Mononuclear cell (primary cell): ENCODE measurements at regions not wholly inside any gene's neighbourhood (a gene's known extent, or its start where the extent isn't known, plus 50 kb on each side); places are given as distances from the start of the nearest gene placed in this dataset.

Experiments
- H3K27me3 ChIP-seq: 2 replicates; pipeline ENCODE4 v1.6.0; 2011; ENCODE audit warnings: low read length, control low read depth; ENCODE audit not compliant: insufficient read depth
- H3K4me1 ChIP-seq: 2 replicates; pipeline ENCODE4 v1.5.1; 2011; ENCODE audit warnings: mild to moderate bottlenecking, low read length, control low read depth; ENCODE audit not compliant: insufficient read depth
- H3K4me3 ChIP-seq: 2 replicates; pipeline ENCODE4 v1.5.1; 2011; ENCODE audit warnings: mild to moderate bottlenecking, low read length, moderate library complexity
- H3K9me3 ChIP-seq: 2 replicates; pipeline ENCODE4 v1.5.1; 2011; ENCODE audit warnings: low read depth, mild to moderate bottlenecking, control low read depth, low read length

DNA sequence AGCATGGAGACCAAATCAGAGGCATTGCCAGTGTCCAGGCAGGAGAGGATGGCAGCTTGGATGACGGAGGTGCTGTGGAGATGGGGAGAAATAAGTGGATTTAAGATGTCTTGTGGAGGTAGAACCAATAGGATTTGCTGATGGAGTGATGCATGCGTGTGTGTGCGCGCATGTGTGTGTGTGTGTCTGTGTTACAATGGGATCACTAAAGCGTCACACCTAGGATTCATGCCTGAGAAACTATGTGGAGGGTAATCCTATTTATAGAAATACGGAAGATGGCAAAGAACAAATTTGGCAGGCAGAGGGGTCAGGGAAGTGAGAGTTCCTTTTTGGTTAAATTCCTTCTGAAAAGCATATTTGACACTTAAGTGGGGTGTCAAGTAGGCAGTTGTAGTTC is 64.8 kb upstream of the ARL8B start:
- Histone ChIP-seq H3K27me3 (no peaks in the 10 kb centered on the region), H3K9me3 (no peaks in the 10 kb centered on the region), H3K4me3 (no peak overlapping the region), H3K4me1 (peaks cover 47% of the 10 kb centered on the region)

DNA sequence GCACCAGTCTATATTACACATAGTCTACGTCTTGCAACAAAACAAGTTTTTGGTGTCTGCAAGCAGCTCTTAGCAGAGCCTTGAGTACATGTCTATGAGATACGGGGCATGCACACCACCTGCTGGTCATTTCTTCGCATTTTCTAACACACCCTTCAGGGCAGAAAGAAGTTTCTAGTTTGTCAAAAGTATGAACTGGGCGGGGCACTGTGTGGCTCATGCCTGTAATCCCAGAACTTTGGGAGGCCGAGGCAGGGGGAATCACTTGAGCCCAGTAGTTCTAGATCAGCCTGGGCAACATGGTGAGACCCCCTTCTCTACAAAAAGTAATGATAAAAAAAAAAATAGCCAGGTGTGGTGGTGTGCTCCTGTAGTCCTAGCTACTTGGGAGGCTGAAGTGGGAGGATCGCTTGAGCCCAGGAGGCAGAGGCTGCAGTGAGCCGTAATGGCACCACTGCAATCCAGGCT is 64.2 kb upstream of the ARL8B start:
- no peaks in the 10 kb centered on the region for H3K9me3 ChIP-seq
- H3K27me3 ChIP-seq = no peaks in the 10 kb centered on the region
- H3K4me1 ChIP-seq = peaks cover 47% of the 10 kb centered on the region
- no peak overlapping the region for H3K4me3 ChIP-seq

DNA sequence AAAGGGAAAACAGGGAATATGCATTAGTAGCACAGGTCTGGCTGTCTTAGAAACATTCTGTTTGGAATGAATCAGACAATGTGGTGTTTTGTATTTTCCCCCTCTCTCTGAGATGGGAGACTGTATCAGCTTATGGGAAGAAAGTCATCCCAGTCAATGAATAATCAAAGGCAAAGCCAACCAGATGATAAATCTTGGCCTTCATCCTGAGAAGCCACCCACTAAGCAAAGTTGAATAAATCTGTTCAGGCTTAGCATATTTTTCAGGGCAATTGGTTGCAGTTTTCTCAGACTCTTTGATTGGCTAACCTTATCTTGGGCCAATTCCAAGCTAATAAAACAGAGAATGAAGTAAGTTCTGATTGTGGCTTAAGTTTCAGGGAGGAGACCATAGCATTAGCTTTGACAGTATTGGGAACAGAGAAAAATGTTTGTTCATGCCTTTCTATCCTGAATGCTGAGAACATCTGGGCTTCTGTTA is 63.6 kb upstream of the ARL8B start:
- H3K9me3 ChIP-seq = no peaks in the 10 kb centered on the region
- no peak overlapping the region for H3K4me3 ChIP-seq

DNA sequence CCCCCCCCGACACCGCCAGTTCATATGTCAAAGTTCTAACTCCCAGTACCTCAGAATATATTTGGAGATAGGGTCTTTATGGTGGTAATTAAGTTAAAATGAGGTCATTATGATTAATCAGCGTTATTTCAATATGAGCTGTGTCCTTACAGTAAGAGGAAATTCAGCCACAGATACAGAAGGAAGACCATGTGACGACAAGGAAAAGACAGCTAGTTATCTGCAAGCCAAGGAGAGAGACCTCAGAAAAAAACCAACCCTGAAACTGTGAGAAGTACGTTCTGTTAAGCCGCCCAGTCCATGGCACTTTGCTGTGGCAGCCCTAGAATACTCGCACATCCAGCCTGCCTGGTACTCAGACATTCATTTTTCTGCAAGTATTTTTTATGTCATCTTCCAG is 62.3 kb upstream of the ARL8B start:
- Histone ChIP-seq H3K9me3 (no peaks in the 10 kb centered on the region), H3K27me3 (no peaks in the 10 kb centered on the region), H3K4me3 (no peak overlapping the region), H3K4me1 (peaks cover 33% of the 10 kb centered on the region)

More for the DNA sequence above, 63.6 kb upstream of the ARL8B start:
- peaks cover 45% of the 10 kb centered on the region for H3K4me1 ChIP-seq
- no peaks in the 10 kb centered on the region for H3K27me3 ChIP-seq

DNA sequence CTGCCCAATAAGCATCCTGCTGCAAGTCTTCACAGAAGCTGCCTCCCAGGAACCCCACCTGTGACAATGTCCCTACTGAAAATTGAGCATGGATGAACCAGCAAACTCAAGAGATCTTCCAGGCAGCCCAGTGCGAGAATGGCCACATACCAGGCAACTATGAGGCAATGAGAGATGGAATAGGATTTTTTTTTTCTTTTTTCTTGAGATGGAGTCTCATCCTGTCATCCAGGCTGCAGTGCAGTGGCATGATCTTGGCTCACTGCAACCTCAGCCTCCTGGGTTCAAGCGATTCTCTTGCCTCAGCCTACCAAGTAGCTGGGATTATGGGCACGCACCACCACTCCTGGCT is 60.9 kb upstream of the ARL8B start:
- H3K4me3 ChIP-seq = no peak overlapping the region
- H3K27me3 ChIP-seq = no peaks in the 10 kb centered on the region
- H3K4me1 ChIP-seq = peaks cover 19% of the 10 kb centered on the region
- no peaks in the 10 kb centered on the region for H3K9me3 ChIP-seq

DNA sequence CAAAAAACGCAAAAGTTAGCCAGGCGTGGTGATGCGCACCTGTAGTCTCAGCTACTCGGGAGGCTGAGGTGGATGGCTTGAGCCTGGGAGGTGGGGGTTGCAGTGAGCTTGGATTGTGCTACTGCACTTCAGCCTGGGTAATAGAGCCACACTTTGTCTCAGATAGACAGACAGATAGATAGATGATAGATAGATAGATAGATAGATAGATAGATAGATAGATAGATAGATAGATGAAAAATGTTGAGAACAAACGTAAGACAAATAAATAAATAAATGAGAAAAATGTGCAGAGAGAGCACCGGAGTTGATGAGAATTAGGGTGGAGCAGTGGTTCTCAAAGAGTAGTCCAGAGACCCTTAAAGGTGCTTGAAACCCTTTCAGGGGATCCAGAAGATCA is 58.4 kb upstream of the ARL8B start:
- Histone ChIP-seq H3K9me3 (no peaks in the 10 kb centered on the region), H3K4me3 (no peak overlapping the region), H3K4me1 (no peaks in the 10 kb centered on the region), H3K27me3 (no peaks in the 10 kb centered on the region)

DNA sequence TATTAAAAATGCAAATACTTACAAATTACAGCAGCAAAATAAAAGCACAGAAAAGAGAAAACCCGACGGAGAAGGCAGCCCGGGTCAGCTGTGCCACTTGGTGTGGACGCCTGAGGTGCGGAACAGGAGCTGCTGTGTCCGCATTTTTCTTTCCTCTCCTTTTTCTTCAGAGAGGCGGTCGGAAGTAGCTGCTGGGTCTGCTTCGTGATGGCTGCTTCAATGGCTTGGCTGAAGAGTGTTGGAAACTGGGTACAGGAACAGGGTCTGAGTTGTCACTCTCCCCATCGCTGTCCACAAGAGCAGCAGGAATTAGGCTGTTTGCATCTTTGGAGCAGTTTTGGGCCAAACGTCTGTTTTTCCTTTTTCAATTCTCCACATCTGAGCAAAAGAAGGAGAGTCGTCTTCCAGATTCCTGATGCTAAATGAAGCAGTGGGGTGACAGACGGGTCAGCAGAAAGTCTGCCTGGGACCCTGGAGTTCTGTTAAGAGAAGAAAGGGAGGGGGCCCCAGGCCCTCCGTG is 53.5 kb upstream of the ARL8B start:
- no peaks in the 10 kb centered on the region for H3K9me3 ChIP-seq
- H3K4me1 ChIP-seq = no peaks in the 10 kb centered on the region
- no peak overlapping the region for H3K4me3 ChIP-seq
- H3K27me3 ChIP-seq = no peaks in the 10 kb centered on the region

DNA sequence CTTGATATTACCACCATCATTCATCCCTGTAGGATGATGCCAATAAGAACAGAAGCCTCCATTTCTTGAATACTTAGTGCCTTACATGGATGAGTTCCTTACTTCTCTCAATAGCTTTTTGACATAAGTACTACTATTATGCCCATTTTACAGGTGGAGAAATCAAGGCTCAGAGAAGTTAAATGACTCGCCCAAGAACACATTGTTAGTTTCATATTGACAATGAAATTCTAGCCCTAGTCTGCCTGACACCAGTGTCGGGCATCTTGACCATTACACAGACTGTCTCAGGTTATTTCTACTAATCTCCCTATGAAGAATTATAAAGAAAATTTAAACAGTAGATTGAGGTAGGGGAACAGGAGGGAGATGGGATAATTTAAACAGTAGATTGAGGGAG is 52.5 kb upstream of the ARL8B start:
- H3K4me1 ChIP-seq = no peaks in the 10 kb centered on the region
- H3K9me3 ChIP-seq = no peaks in the 10 kb centered on the region
- no peak overlapping the region for H3K4me3 ChIP-seq
- H3K27me3 ChIP-seq = no peaks in the 10 kb centered on the region

DNA sequence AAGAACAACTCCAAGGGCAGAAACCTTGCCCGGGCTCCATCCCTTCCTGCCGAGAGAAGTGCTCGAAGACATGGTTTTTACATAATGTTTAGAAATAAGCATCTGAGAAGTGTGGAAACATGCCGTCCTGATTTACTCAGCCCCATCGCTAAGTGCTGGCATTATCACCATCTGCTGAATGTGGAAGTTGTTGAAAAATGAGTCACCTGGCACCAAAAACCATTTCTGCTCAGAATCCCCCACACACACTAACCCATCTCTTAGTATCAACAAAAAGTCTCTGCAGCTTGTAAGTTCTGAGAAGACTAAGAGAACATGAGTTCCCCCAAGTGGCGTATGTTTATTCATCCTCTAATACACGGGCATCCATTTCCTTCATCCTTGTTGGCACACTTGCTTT is 51.0 kb upstream of the ARL8B start:
- Histone ChIP-seq H3K4me3 (no peak overlapping the region), H3K9me3 (no peaks in the 10 kb centered on the region), H3K27me3 (no peaks in the 10 kb centered on the region), H3K4me1 (no peaks in the 10 kb centered on the region)

DNA sequence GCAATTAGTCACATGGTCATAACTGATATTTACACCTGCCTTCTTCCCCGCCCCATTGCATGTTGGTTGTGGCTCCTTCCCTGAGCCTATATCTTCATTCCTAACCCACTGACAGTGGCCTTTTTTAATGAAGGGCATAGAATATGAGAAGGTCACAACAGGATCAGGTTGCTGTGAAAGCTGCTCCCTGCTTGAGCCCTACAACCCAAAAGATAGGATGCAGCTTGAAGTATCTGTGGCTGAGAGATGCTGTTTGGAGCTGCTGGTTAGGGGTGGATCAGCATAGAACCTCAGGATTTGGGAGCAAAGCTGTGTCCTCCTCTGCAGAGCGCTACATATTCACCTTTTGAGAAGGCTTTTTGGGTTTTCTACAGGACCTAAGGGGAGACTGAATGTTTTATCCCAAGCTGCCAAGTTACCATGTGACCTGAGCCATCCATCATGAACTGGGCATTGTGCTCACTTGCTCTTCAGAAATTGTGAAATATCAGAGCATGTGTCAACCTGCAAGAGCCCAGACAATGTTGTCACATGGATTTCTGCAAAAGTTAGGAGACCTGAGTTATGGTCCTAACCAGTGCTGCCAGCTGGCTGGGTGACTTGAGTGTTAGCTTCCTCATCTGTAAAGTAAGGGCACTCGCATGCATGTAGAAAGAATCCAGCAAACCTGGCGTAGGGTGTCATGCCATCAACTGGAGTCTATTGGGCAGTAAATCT is 49.8 kb upstream of the ARL8B start:
- Histone ChIP-seq H3K4me1 (no peaks in the 10 kb centered on the region), H3K9me3 (no peaks in the 10 kb centered on the region), H3K27me3 (no peaks in the 10 kb centered on the region), H3K4me3 (no peak overlapping the region)
